ENCODE measurements at regions not wholly inside any gene's neighbourhood (a gene's known extent, or its start where the extent isn't known, plus 50 kb on each side); places are given as distances from the start of the nearest gene placed in this dataset.

DNA sequence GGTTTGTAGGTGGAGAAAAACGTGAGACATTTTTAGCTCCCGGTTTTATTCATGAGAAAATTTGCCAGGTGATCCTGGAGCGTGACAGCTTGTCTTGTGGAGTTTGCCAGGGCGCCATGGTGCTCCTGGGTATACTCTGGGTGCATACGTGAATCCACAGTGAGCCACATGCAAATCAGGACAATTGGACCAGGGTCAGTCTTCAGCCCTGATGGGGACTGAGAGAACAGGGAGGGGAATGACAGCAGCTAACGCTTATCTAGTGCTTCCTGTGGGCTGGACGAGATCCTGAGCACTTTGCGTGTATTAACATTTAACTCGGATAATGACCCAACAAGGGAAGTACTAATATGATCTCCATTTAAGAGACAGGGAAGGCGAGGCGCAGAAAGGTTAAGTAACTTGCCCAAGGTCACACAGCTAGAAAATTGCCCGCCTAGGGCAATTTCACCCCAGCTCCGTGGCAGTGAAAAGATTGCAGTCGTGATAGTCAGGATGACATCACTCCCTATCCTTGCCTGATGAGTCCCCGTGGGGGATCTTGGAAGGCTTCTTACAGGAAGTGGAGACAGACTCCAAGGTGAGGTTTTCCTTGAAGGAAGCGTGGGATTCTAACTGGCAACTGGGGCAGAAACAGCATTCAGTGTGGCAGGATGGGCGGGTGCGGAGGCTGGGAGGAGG, 118.4 kb upstream of the NCOR2 start:
- Mint-ChIP-seq H3K27ac (no peak overlapping the region), H3K9me3 (peaks cover 1% of the 10 kb centered on the region), H3K36me3 (ENCODE audit: low read depth) (no peaks in the 10 kb centered on the region), H3K4me3 (no peak overlapping the region), H3K4me1 (peaks cover 31% of the 10 kb centered on the region), H3K27me3 (ENCODE audit: insufficient read depth) (no peaks in the 10 kb centered on the region)
- Histone ChIP-seq H3K36me3 (ENCODE audit: control insufficient read depth, insufficient read depth, low read length) (no peaks in the 10 kb centered on the region), H3K9ac (ENCODE audit: extremely low read depth, low read length, poor library complexity, severe bottlenecking) (no peak overlapping the region), H3K4me1 (ENCODE audit: control insufficient read depth, insufficient read depth, low read length) (peaks cover 8% of the 10 kb centered on the region), H3K27ac (ENCODE audit: low read depth, low read length) (no peak overlapping the region), H3K4me3 (ENCODE audit: low read length) (no peak overlapping the region), H3K27me3 (ENCODE audit: control insufficient read depth, insufficient read depth, low read length, poor library complexity, severe bottlenecking) (no peaks in the 10 kb centered on the region), H3K9me3 (ENCODE audit: control insufficient read depth, low read length) (no peaks in the 10 kb centered on the region)
- DNase-seq: peak; percentile 65
- TF ChIP-seq, protein P1, sequence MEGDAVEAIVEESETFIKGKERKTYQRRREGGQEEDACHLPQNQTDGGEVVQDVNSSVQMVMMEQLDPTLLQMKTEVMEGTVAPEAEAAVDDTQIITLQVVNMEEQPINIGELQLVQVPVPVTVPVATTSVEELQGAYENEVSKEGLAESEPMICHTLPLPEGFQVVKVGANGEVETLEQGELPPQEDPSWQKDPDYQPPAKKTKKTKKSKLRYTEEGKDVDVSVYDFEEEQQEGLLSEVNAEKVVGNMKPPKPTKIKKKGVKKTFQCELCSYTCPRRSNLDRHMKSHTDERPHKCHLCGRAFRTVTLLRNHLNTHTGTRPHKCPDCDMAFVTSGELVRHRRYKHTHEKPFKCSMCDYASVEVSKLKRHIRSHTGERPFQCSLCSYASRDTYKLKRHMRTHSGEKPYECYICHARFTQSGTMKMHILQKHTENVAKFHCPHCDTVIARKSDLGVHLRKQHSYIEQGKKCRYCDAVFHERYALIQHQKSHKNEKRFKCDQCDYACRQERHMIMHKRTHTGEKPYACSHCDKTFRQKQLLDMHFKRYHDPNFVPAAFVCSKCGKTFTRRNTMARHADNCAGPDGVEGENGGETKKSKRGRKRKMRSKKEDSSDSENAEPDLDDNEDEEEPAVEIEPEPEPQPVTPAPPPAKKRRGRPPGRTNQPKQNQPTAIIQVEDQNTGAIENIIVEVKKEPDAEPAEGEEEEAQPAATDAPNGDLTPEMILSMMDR (conservative IDR thresholded peaks at IDR 0.05): no peak
- WGBS, 2 experiments (ENCODE audit: insufficient coverage in 1 of 2, insufficient read length in 1 of 2): 82 to 85% methylated on average over 17 to 18 of the region's 18 CpGs

DNA sequence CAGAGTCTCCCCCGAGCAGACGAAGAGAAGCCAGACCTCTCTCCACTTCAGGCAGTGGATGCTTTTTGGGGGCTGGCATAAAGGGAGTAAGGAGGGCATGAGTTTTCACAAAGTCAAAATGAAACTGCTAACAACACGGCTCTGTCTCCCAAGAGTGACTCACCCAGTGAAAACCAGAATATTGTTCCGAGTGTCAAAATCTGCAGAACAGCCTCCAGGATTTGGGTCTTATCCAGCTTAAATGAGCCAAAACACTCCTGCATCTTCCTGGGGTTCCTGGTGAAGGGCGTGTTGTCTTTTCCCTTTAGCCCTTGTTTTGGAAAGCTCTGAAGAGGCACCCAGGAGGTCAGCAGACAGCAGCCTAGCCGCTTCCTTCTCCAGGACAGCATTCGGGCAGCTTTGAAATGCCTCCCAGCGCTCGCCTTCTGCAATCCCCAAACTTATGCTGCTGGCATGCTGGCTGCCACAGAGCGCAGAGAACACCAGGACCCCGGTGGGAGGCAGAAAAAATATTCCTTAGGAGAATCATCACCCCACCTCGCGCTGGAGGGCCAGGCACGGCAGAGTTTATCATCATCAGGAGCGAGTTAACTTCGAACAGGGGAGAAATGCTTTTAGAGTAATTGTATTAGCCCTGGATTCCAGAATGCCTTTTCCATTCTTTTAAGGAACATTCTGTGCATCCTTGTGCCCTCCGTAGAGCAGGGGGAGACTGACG, 117.7 kb upstream of the NCOR2 start:
- no peak overlapping the region for H3K27ac Mint-ChIP-seq
- peaks cover 1% of the 10 kb centered on the region for H3K9me3 Mint-ChIP-seq
- Histone ChIP-seq H3K9ac (ENCODE audit: extremely low read depth, low read length, poor library complexity, severe bottlenecking) (no peak overlapping the region), H3K36me3 (ENCODE audit: control insufficient read depth, insufficient read depth, low read length) (no peaks in the 10 kb centered on the region), H3K27ac (ENCODE audit: low read depth, low read length) (no peak overlapping the region), H3K9me3 (ENCODE audit: control insufficient read depth, low read length) (no peaks in the 10 kb centered on the region), H3K27me3 (ENCODE audit: control insufficient read depth, insufficient read depth, low read length, poor library complexity, severe bottlenecking) (no peaks in the 10 kb centered on the region), H3K4me1 (ENCODE audit: control insufficient read depth, insufficient read depth, low read length) (peaks cover 8% of the 10 kb centered on the region), H3K4me3 (ENCODE audit: low read length) (no peak overlapping the region)
- H3K4me1 Mint-ChIP-seq: peaks cover 31% of the 10 kb centered on the region
- no peaks in the 10 kb centered on the region for H3K27me3 Mint-ChIP-seq (ENCODE audit: insufficient read depth)
- H3K4me3 Mint-ChIP-seq: no peak overlapping the region
- TF ChIP-seq, protein P1 (conservative IDR thresholded peaks at IDR 0.05): no peak
- DNase-seq: peak; percentile 70
- 73 to 78% methylated on average over 8 to 18 of the region's 18 CpGs for WGBS, 2 experiments (ENCODE audit: insufficient coverage in 1 of 2, insufficient read length in 1 of 2)
- no peaks in the 10 kb centered on the region for H3K36me3 Mint-ChIP-seq (ENCODE audit: low read depth)

- no peaks in the 10 kb centered on the region for H3K9me3 ChIP-seq (ENCODE audit: control insufficient read depth, low read length)
- 88 to 91% methylated on average over 6 to 7 of the region's 7 CpGs for WGBS, 2 experiments (ENCODE audit: insufficient coverage in 1 of 2, insufficient read length in 1 of 2)
- peaks cover 8% of the 10 kb centered on the region for H3K4me1 ChIP-seq (ENCODE audit: control insufficient read depth, insufficient read depth, low read length)
- no peak overlapping the region for H3K27ac ChIP-seq (ENCODE audit: low read depth, low read length)
- Mint-ChIP-seq H3K27me3 (ENCODE audit: insufficient read depth) (no peaks in the 10 kb centered on the region), H3K27ac (no peak overlapping the region), H3K36me3 (ENCODE audit: low read depth) (no peaks in the 10 kb centered on the region), H3K4me3 (no peak overlapping the region), H3K9me3 (peaks cover 1% of the 10 kb centered on the region), H3K4me1 (peaks cover 31% of the 10 kb centered on the region)
- H3K9ac ChIP-seq (ENCODE audit: extremely low read depth, low read length, poor library complexity, severe bottlenecking): no peak overlapping the region
- DNase-seq: no peak
- TF ChIP-seq, protein P1 (conservative IDR thresholded peaks at IDR 0.05): no peak
- H3K4me3 ChIP-seq (ENCODE audit: low read length): no peak overlapping the region
- H3K36me3 ChIP-seq (ENCODE audit: control insufficient read depth, insufficient read depth, low read length): no peaks in the 10 kb centered on the region
- no peaks in the 10 kb centered on the region for H3K27me3 ChIP-seq (ENCODE audit: control insufficient read depth, insufficient read depth, low read length, poor library complexity, severe bottlenecking)
These were observed 117.1 kb upstream of the NCOR2 start for GRCh38 chr12:124684496-124684895.

Measured in endodermal cell (in vitro differentiated cells).